Transverse colon (tissue), 4 donors: ENCODE measurements at regions not wholly inside any gene's neighbourhood (a gene's known extent, or its start where the extent isn't known, plus 50 kb on each side); places are given as distances from the start of the nearest gene placed in this dataset.
A peak's percentile ranks its signal among the peaks of the same experiment; 100 is the strongest.

Experiments
- DNase-seq: peaks from one replicate; pipeline ENCODE4 v3.0.0-alpha.2; 2019
- H3K27ac ChIP-seq, 4 donors: fragments of 200-600 bp; sonication (generic); 2 replicates each; pipeline ENCODE4 v1.5.1; 2016 to 2018; ENCODE audit warnings: inconsistent platforms in 4 of 4
- H3K27me3 ChIP-seq: fragments of 200-600 bp; sonication (generic); 2 replicates; pipeline ENCODE4 v1.5.1; 2017; ENCODE audit warnings: inconsistent platforms
- H3K36me3 ChIP-seq, 4 donors: fragments of 200-600 bp; sonication (generic); 2 replicates each; pipeline ENCODE4 v1.5.1; 2017 to 2019; ENCODE audit warnings: inconsistent platforms in 4 of 4
- H3K4me1 ChIP-seq, 4 donors: fragments of 200-600 bp; sonication (generic); 2 replicates each; pipeline ENCODE4 v1.5.1; 2017 to 2020; ENCODE audit warnings: inconsistent platforms in 4 of 4
- H3K4me3 ChIP-seq, 4 donors: fragments of 200-600 bp; sonication (generic); 1 replicate in 1 of 4; 2 replicates in 3 of 4; pipeline versions ENCODE4 v1.5.1 to v1.6.1; 2017 to 2019; ENCODE audit warnings: inconsistent platforms in 4 of 4
- H3K9me3 ChIP-seq, 2 donors: fragments of 200-600 bp; sonication (generic); 2 replicates each; pipeline ENCODE4 v1.5.1; 2017 to 2019; ENCODE audit warnings: inconsistent platforms in 2 of 2
- EP300 ChIP-seq: sonication (generic); formaldehyde crosslinking; IDR thresholded peaks from one replicate; pipeline ENCODE4 v1.6.1; 2017; ENCODE audit warnings: antibody characterized with exemption, low read depth
- POLR2A ChIP-seq: fragments of 450-650 bp; IDR thresholded peaks from one replicate; pipeline ENCODE4 v1.6.1; 2016; ENCODE audit warnings: antibody characterized with exemption, mild to moderate bottlenecking, moderate library complexity
- POLR2AphosphoS5 ChIP-seq, 3 donors: sonication (generic); formaldehyde crosslinking; IDR thresholded peaks; one replicate each; pipeline ENCODE4 v1.6.1; 2016; ENCODE audit warnings: antibody characterized with exemption in 3 of 3
- WGBS, 2 donors: methylation state at CpG; one replicate each; pipeline ENCODE4 v1.1.5; 2018; ENCODE audit warnings: low coverage in 1 of 2; 5-methylcytosine and 5-hydroxymethylcytosine counted together
- in situ Hi-C, 4 donors: fragments of 200-750 bp; cut with MboI; loops; one replicate each; pipeline versions ENCODE4 v1.15.0 to v1.15.1; 2017; ENCODE audit warnings: low sequenced_read_pairs in 3 of 4, low pct_ligation_motif_present in 1 of 4, low pct_unique_long_range_greater_than_20kb in 1 of 4
- intact Hi-C: fragments of 100-400 bp; cut with DNase I; formaldehyde crosslinking; loops from one replicate; pipeline ENCODE4 v1.15.1; 2023; ENCODE audit warnings: low total_unique reads
- TF ChIP-seq, protein P1 (sequence below), 5 experiments: fragments of 200-600 bp in 3 of 5; fragments of 450-650 bp in 2 of 5; sonication (generic) in 3 of 5; IDR thresholded peaks; 1 replicate in 2 of 5; 2 replicates in 3 of 5; pipeline ENCODE4 v1.5.1; 2016 to 2017; ENCODE audit warnings: antibody characterized with exemption in 5 of 5, inconsistent platforms in 3 of 5, mild to moderate bottlenecking in 2 of 5, moderate library complexity in 1 of 5

DNA sequence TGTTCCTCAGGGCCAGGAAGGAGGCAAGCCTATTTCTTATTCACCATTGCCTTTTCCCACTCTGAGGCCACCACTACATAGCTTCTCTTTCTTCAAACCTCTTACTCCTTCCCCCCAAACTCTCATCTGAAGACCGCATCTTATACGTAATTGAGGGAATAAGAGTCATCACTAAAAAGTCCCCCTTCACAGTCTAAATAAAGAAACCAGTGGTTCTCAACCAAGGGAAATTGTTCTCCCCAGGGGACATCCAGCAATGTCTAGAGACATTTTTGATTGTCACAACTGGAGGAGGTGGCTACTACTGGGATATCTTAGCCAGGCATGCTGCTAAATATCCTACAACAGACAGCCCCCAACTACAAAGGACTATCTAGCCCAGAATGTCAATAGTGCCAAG, 327.6 kb upstream of the CNR1 start:
- in situ Hi-C loops (no loop called here), intact Hi-C loops (loop anchor here (10.0 kb wide), 1 partner anchor 659 kb away; no protein-coding TSS in a partner anchor)
- H3K27ac ChIP-seq, result no peak overlapping the region
- no peaks in the 10 kb centered on the region for H3K36me3 ChIP-seq
- H3K4me1 ChIP-seq, result no peaks in the 10 kb centered on the region
- no peak for TF ChIP-seq EP300
- TF ChIP-seq POLR2AphosphoS5 (IDR thresholded peaks at IDR 0.05), result no peak
- TF ChIP-seq, protein P1, sequence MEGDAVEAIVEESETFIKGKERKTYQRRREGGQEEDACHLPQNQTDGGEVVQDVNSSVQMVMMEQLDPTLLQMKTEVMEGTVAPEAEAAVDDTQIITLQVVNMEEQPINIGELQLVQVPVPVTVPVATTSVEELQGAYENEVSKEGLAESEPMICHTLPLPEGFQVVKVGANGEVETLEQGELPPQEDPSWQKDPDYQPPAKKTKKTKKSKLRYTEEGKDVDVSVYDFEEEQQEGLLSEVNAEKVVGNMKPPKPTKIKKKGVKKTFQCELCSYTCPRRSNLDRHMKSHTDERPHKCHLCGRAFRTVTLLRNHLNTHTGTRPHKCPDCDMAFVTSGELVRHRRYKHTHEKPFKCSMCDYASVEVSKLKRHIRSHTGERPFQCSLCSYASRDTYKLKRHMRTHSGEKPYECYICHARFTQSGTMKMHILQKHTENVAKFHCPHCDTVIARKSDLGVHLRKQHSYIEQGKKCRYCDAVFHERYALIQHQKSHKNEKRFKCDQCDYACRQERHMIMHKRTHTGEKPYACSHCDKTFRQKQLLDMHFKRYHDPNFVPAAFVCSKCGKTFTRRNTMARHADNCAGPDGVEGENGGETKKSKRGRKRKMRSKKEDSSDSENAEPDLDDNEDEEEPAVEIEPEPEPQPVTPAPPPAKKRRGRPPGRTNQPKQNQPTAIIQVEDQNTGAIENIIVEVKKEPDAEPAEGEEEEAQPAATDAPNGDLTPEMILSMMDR (IDR thresholded peaks at IDR 0.05), result no peak
- no peak for TF ChIP-seq POLR2A
- no peak overlapping the region for H3K4me3 ChIP-seq
- H3K9me3 ChIP-seq, result no peaks in the 10 kb centered on the region
- H3K27me3 ChIP-seq, result no peaks in the 10 kb centered on the region
- WGBS, 2 donors, result 80 to 87% methylated on average over 1 to 2 of the region's 2 CpGs
- no peak for DNase-seq

DNA sequence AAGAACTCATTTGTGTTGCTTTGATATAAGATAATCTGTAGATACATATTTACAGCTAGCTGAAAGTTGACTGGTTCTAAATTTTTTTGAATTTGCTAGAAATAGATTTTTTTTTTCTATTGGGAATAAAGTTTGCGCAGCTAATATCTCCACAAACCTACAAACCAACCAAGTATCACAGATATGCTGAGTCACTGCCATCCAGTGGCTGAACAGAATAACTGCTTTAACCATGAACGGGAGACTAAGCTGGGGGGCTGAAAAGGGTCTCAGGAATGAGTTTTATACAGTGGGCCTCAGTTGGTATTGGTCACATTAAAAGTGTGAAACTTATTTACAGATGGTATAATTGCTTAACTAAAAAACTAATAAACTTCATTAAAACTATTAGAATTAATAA, 326.7 kb upstream of the CNR1 start:
- H3K4me1 ChIP-seq, result no peaks in the 10 kb centered on the region
- H3K9me3 ChIP-seq, result no peaks in the 10 kb centered on the region
- no peaks in the 10 kb centered on the region for H3K36me3 ChIP-seq
- TF ChIP-seq POLR2A, result no peak
- TF ChIP-seq, protein P1 (IDR thresholded peaks at IDR 0.05), result peak in 1 of 5 experiments; percentile 15
- in situ Hi-C loops, result no loop called here
- WGBS, 2 donors, result 70 to 73% methylated on average over 2 of the region's 2 CpGs
- H3K4me3 ChIP-seq, result no peak overlapping the region
- H3K27me3 ChIP-seq, result no peaks in the 10 kb centered on the region
- no peak overlapping the region for H3K27ac ChIP-seq
- intact Hi-C loops, result loop anchor here (10.0 kb wide), 1 partner anchor 658 kb away; no protein-coding TSS in a partner anchor
- DNase-seq, result no peak

DNA sequence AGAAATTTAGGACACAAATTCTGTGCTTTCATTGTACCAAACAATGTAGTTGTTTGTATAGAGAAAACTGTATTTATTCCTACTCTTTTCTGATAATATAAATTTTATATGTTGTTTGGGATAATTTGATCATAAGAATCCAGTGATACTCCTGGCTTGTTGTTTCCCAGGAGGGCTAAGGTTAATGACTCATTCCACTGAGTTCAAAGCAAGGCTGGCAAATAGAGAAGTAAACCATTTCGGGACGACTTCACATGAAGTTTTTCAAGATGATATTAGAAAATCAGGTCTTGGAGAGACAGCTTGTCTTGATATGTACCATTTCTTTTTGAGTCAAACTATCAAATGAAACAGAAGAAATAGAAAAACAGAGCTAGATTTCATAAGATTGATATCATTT, 326.1 kb upstream of the CNR1 start:
- H3K27ac ChIP-seq, result no peak overlapping the region
- in situ Hi-C loops (no loop called here), intact Hi-C loops (loop anchor here (10.0 kb wide), 1 partner anchor 657 kb away; no protein-coding TSS in a partner anchor)
- WGBS, 2 donors, result 80 to 85% methylated on average over 2 of the region's 2 CpGs
- H3K4me1 ChIP-seq, result no peaks in the 10 kb centered on the region
- H3K36me3 ChIP-seq, result no peaks in the 10 kb centered on the region
- no peaks in the 10 kb centered on the region for H3K9me3 ChIP-seq
- DNase-seq, result no peak
- H3K27me3 ChIP-seq, result no peaks in the 10 kb centered on the region
- TF ChIP-seq, protein P1 (IDR thresholded peaks at IDR 0.05), result no peak
- no peak for TF ChIP-seq POLR2AphosphoS5 (IDR thresholded peaks at IDR 0.05)
- no peak for TF ChIP-seq POLR2A
- TF ChIP-seq EP300, result no peak
- H3K4me3 ChIP-seq, result no peak overlapping the region

DNA sequence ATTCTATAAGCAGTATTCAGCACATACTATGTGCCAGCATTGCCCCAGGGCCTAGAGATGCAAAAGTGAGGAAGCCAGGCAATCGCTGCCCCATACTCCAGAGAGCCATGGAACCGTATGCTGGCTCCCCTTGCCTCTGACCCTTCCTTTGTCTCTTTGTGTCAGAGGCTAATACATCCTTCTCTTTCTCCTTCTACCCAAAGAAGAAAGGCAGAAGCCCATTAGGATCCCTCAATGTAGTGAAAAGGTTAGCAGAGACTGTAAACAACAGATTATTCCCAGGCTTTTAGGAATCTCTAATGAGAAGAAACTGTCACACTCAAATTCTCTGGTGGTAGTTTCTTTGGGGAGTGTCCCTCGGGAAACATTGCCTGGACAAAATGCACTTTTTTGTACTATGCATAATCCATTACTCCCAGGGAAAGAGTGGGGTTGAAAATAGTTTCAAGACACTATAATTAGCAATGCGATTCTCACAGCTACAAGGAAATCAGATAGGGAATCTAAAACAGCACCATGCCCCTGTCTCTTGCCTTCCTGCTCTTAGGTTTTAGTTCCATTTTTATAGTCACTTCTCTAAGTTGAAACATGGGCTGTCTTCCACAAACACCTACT, 325.2 kb upstream of the CNR1 start:
- no peak for DNase-seq
- H3K9me3 ChIP-seq, result no peaks in the 10 kb centered on the region
- no peaks in the 10 kb centered on the region for H3K36me3 ChIP-seq
- no peaks in the 10 kb centered on the region for H3K4me1 ChIP-seq
- H3K27ac ChIP-seq, result no peak overlapping the region
- 84 to 93% methylated on average over 3 to 4 of the region's 4 CpGs for WGBS, 2 donors
- no peaks in the 10 kb centered on the region for H3K27me3 ChIP-seq
- H3K4me3 ChIP-seq, result no peak overlapping the region
- intact Hi-C loops (loop anchor here (10.0 kb wide), 1 partner anchor 657 kb away; no protein-coding TSS in a partner anchor), in situ Hi-C loops (no loop called here)
- TF ChIP-seq EP300 (no peak), POLR2A (no peak), POLR2AphosphoS5 (IDR thresholded peaks at IDR 0.05) (no peak)
- TF ChIP-seq, protein P1 (IDR thresholded peaks at IDR 0.05), result no peak
